ENCODE measurements at regions not wholly inside any gene's neighbourhood (a gene's known extent, or its start where the extent isn't known, plus 50 kb on each side); places are given as distances from the start of the nearest gene placed in this dataset.

DNA sequence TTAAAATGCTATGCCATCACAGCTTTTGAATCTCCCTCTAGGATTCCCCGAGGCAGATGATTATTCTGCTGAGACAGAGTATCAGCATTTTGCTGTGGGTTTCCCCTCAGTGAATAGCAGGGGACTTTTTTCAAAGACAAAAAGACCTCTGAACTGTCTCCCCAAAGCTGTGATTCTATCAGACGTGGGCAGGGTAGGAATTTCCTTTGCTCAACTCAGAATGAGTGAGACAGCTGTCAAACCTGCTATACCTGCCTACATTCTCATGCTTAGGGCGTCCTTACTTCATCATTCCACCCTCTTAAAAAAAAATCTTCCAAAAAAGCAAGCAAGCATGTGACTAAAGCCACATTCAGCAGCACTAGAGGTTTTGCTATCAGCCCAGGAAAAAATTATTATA is 147.6 kb upstream of the FAM83B start:
- ChIA-PET CTCF (no interaction called here), POLR2A (no interaction called here)
- WGBS (ENCODE audit: insufficient coverage), result 80% methylated on average over 1 of the region's 3 CpGs
- DNase-seq (no peak), ATAC-seq (replicated peaks in 1 of 4) (no peak)
- Mint-ChIP-seq H3K4me1 (no peaks in the 10 kb centered on the region), H3K36me3 (no peaks in the 10 kb centered on the region), H3K9me3 (peaks cover 0 to 10% (median 4%) of the 10 kb centered on the region in 3 donors), H3K4me3 (no peak overlapping the region), H3K27me3 (no peaks in the 10 kb centered on the region), H3K27ac (no peak overlapping the region)
- H3K4me1 ChIP-seq (ENCODE audit: control insufficient read depth in 1 of 2, extremely low read depth in 1 of 2, insufficient read depth in 2 of 2, low read length in 2 of 2), result no peaks in the 10 kb centered on the region
- H3K27me3 ChIP-seq (replicated peaks in 1 of 2; ENCODE audit: control insufficient read depth in 2 of 2, extremely low read depth in 1 of 2, insufficient read depth in 2 of 2, low read length in 1 of 2), result no peaks in the 10 kb centered on the region
- no peaks in the 10 kb centered on the region for H3K36me3 ChIP-seq (ENCODE audit: control insufficient read depth in 2 of 2, extremely low read depth in 1 of 2, insufficient read depth in 1 of 2, low read length in 1 of 2)
- H3K9me3 ChIP-seq, result no peaks in the 10 kb centered on the region
- no peak overlapping the region for H3K27ac ChIP-seq (ENCODE audit: low read length)
- no peak overlapping the region for H3K4me3 ChIP-seq (ENCODE audit: control insufficient read depth in 1 of 2, extremely low read depth in 1 of 2, low read length in 1 of 2)

DNA sequence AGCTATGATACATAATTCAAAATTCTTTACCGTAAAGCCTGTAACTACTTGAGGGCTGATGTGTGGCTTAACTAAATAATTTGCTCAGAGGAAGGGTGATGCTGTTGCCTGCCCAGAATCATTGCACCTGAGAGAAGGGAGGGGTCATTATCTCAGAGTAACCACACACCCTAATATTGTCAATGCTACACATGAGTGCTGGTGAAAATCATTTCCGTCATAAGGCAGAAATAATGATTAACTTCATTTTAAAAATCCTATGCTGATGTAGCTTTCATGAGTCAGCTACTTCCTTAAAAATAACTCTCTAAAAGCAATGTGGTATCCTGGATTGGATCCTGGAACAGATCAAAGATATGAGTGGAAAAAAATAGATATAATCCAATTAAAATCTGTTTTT is 146.4 kb upstream of the FAM83B start:
- no peaks in the 10 kb centered on the region for H3K9me3 ChIP-seq
- Mint-ChIP-seq H3K9me3 (peaks cover 2 to 10% (median 4%) of the 10 kb centered on the region in 3 donors), H3K36me3 (no peaks in the 10 kb centered on the region), H3K27me3 (no peaks in the 10 kb centered on the region), H3K27ac (no peak overlapping the region), H3K4me3 (no peak overlapping the region), H3K4me1 (no peaks in the 10 kb centered on the region)
- H3K4me1 ChIP-seq (ENCODE audit: control insufficient read depth in 1 of 2, extremely low read depth in 1 of 2, insufficient read depth in 2 of 2, low read length in 2 of 2), result no peaks in the 10 kb centered on the region
- ATAC-seq (replicated peaks in 1 of 4) (no peak), DNase-seq (no peak)
- H3K27ac ChIP-seq (ENCODE audit: low read length), result no peak overlapping the region
- no peaks in the 10 kb centered on the region for H3K36me3 ChIP-seq (ENCODE audit: control insufficient read depth in 2 of 2, extremely low read depth in 1 of 2, insufficient read depth in 1 of 2, low read length in 1 of 2)
- POLR2A ChIA-PET, result no interaction called here
- no CpG with 5 or more reads among the region's 2 CpGs for WGBS (ENCODE audit: insufficient coverage)
- H3K4me3 ChIP-seq (ENCODE audit: control insufficient read depth in 1 of 2, extremely low read depth in 1 of 2, low read length in 1 of 2), result no peak overlapping the region
- no peaks in the 10 kb centered on the region for H3K27me3 ChIP-seq (replicated peaks in 1 of 2; ENCODE audit: control insufficient read depth in 2 of 2, extremely low read depth in 1 of 2, insufficient read depth in 2 of 2, low read length in 1 of 2)
- CTCF ChIA-PET, result interaction anchor here in 1 of 2 donors (0.6 kb wide), 1 partner anchor 804 kb away, joined by 3 read pairs; no protein-coding TSS in a partner anchor

DNA sequence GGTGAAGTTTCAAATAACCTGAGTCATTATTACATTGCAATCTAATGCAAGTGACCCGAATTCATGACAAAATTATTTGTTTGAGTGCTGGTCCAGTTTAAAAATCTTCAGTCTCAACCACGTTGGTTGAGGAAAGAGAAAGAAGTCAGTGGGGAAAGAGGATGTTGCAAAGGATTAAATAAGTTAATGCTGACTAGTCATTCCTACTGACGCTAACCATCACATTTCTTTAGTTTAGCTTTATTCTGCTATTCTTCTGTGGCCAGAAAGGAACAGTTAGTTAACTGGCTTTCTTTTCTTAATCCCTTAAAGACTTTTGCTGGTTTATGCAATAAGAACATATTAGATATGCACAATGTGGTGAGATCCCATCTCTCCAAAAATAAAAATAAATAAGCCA is 143.8 kb upstream of the FAM83B start:
- H3K4me1 Mint-ChIP-seq, result no peaks in the 10 kb centered on the region
- H3K36me3 ChIP-seq (ENCODE audit: control insufficient read depth in 2 of 2, extremely low read depth in 1 of 2, insufficient read depth in 1 of 2, low read length in 1 of 2), result no peaks in the 10 kb centered on the region
- H3K27ac Mint-ChIP-seq, result no peak overlapping the region
- ChIA-PET POLR2A (no interaction called here), CTCF (no interaction called here)
- no peak overlapping the region for H3K4me3 ChIP-seq (ENCODE audit: control insufficient read depth in 1 of 2, extremely low read depth in 1 of 2, low read length in 1 of 2)
- WGBS (ENCODE audit: insufficient coverage), result no CpG with 5 or more reads among the region's 3 CpGs
- H3K27ac ChIP-seq (ENCODE audit: low read length), result no peak overlapping the region
- H3K36me3 Mint-ChIP-seq, result no peaks in the 10 kb centered on the region
- no peak for DNase-seq
- no peaks in the 10 kb centered on the region for H3K9me3 ChIP-seq
- H3K4me3 Mint-ChIP-seq, result no peak overlapping the region
- H3K27me3 ChIP-seq (replicated peaks in 1 of 2; ENCODE audit: control insufficient read depth in 2 of 2, extremely low read depth in 1 of 2, insufficient read depth in 2 of 2, low read length in 1 of 2), result no peaks in the 10 kb centered on the region
- peaks cover 0 to 3% (median 0%) of the 10 kb centered on the region in 3 donors for H3K9me3 Mint-ChIP-seq
- no peaks in the 10 kb centered on the region for H3K4me1 ChIP-seq (ENCODE audit: control insufficient read depth in 1 of 2, extremely low read depth in 1 of 2, insufficient read depth in 2 of 2, low read length in 2 of 2)
- ATAC-seq (replicated peaks in 1 of 4), result no peak
- no peaks in the 10 kb centered on the region for H3K27me3 Mint-ChIP-seq

DNA sequence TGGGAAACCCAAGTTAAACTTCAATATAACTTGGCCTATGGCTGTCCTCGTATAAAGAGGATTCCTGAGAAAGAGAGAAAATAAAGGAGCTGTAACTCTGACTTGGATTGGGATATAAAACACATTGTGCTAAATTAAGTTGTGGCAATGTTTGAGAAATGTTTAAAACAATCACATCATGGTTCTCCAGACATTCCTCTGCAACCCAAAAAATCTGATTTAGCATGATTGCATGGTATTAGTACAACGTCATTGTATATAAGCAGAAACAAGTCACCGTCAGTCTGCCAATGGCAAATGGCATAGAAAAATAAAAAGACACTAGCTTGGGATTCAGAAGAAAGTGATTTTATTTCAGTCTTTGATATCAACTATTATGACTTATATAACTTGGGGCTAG is 140.2 kb upstream of the FAM83B start:
- DNase-seq (no peak), ATAC-seq (replicated peaks in 1 of 4) (no peak)
- H3K27ac Mint-ChIP-seq, result no peak overlapping the region
- Histone ChIP-seq H3K9me3 (no peaks in the 10 kb centered on the region), H3K27ac (ENCODE audit: low read length) (no peak overlapping the region), H3K4me3 (ENCODE audit: control insufficient read depth in 1 of 2, extremely low read depth in 1 of 2, low read length in 1 of 2) (no peak overlapping the region), H3K27me3 (replicated peaks in 1 of 2; ENCODE audit: control insufficient read depth in 2 of 2, extremely low read depth in 1 of 2, insufficient read depth in 2 of 2, low read length in 1 of 2) (no peaks in the 10 kb centered on the region), H3K36me3 (ENCODE audit: control insufficient read depth in 2 of 2, extremely low read depth in 1 of 2, insufficient read depth in 1 of 2, low read length in 1 of 2) (no peaks in the 10 kb centered on the region), H3K4me1 (ENCODE audit: control insufficient read depth in 1 of 2, extremely low read depth in 1 of 2, insufficient read depth in 2 of 2, low read length in 2 of 2) (no peaks in the 10 kb centered on the region)
- ChIA-PET POLR2A (no interaction called here), CTCF (interaction anchor here in 1 of 2 donors (2.8 kb wide), 1 partner anchor 11 kb away, joined by 11 read pairs; no protein-coding TSS in a partner anchor)
- H3K4me1 Mint-ChIP-seq, result no peaks in the 10 kb centered on the region
- H3K9me3 Mint-ChIP-seq, result peaks cover 0 to 8% (median 6%) of the 10 kb centered on the region in 3 donors
- H3K27me3 Mint-ChIP-seq, result no peaks in the 10 kb centered on the region
- no peaks in the 10 kb centered on the region for H3K36me3 Mint-ChIP-seq
- no CpG with 5 or more reads among the region's 3 CpGs for WGBS (ENCODE audit: insufficient coverage)
- no peak overlapping the region for H3K4me3 Mint-ChIP-seq

DNA sequence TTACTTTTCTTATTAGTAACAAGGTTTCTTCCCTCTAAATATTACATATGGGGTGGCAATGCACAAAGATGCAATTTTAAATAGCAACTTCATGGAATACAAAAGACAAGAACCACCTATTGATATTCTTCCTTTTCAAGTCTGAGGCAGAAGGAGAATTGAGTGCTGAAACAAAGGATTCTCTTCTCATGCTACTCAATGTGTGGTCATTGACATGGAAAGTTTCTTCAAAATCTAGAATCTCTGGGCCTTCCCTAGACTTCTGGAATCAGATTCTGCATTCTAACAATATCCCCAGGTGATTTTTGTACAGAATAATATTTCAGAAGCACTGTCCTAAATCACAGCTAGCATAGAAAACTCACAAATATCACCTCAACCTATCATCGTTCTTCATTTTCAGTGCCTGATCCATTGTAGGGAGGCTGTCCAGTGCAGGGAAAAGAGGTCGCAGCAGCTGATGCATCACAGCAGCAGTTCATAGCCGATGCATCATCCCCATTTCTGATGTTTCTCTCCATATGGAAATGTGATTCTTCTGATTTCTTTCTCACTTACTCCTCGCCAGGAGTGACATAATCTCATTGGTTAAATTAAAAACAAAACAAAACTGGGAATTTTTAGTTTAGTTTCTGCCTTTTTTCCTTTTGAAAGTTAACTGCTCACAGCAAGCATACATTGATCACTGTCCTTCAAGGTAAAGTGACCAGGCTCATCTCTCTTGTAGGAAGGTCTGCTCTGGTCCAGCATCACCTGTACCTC is 139.5 kb upstream of the FAM83B start:
- ChIA-PET POLR2A (no interaction called here), CTCF (interaction anchor here (0.8 to 2.8 kb wide), 2 partner anchors 11 kb away, joined by 3 to 11 read pairs; no protein-coding TSS in a partner anchor)
- no peak overlapping the region for H3K27ac ChIP-seq (ENCODE audit: low read length)
- H3K36me3 ChIP-seq (ENCODE audit: control insufficient read depth in 2 of 2, extremely low read depth in 1 of 2, insufficient read depth in 1 of 2, low read length in 1 of 2), result no peaks in the 10 kb centered on the region
- no peaks in the 10 kb centered on the region for H3K27me3 ChIP-seq (replicated peaks in 1 of 2; ENCODE audit: control insufficient read depth in 2 of 2, extremely low read depth in 1 of 2, insufficient read depth in 2 of 2, low read length in 1 of 2)
- no peaks in the 10 kb centered on the region for H3K4me1 ChIP-seq (ENCODE audit: control insufficient read depth in 1 of 2, extremely low read depth in 1 of 2, insufficient read depth in 2 of 2, low read length in 2 of 2)
- no CpG with 5 or more reads among the region's 4 CpGs for WGBS (ENCODE audit: insufficient coverage)
- Mint-ChIP-seq H3K27me3 (no peaks in the 10 kb centered on the region), H3K9me3 (peaks cover 0 to 8% (median 6%) of the 10 kb centered on the region in 3 donors), H3K36me3 (no peaks in the 10 kb centered on the region), H3K4me1 (no peaks in the 10 kb centered on the region), H3K27ac (no peak overlapping the region), H3K4me3 (no peak overlapping the region)
- ATAC-seq (replicated peaks in 1 of 4) (no peak), DNase-seq (no peak)
- no peak overlapping the region for H3K4me3 ChIP-seq (ENCODE audit: control insufficient read depth in 1 of 2, extremely low read depth in 1 of 2, low read length in 1 of 2)
- no peaks in the 10 kb centered on the region for H3K9me3 ChIP-seq

DNA sequence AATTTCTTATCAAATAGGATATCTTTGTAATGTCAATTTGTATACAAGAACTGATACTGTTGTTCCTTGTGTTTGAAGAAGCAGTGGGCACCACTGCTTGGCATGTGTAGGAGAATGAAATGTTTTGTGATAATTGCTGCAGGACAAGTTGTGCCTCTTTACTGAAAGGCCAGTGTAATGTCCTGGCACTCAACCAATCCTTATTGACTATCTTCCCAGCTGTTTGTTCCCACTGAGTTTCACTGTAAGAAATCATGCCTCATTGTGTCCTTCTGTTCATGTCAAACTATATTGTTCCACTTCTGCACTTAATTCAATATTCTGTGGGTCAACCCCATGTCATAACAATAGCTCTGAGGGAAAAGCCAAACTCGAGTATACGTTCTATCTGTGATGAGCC is 136.1 kb upstream of the FAM83B start:
- Mint-ChIP-seq H3K27me3 (no peaks in the 10 kb centered on the region), H3K9me3 (peaks cover 0 to 7% (median 6%) of the 10 kb centered on the region in 3 donors), H3K4me3 (no peak overlapping the region), H3K27ac (no peak overlapping the region), H3K36me3 (no peaks in the 10 kb centered on the region), H3K4me1 (no peaks in the 10 kb centered on the region)
- no CpG with 5 or more reads among the region's 2 CpGs for WGBS (ENCODE audit: insufficient coverage)
- ChIA-PET POLR2A (no interaction called here), CTCF (no interaction called here)
- Histone ChIP-seq H3K27ac (ENCODE audit: low read length) (no peak overlapping the region), H3K9me3 (no peaks in the 10 kb centered on the region), H3K36me3 (ENCODE audit: control insufficient read depth in 2 of 2, extremely low read depth in 1 of 2, insufficient read depth in 1 of 2, low read length in 1 of 2) (no peaks in the 10 kb centered on the region), H3K4me1 (ENCODE audit: control insufficient read depth in 1 of 2, extremely low read depth in 1 of 2, insufficient read depth in 2 of 2, low read length in 2 of 2) (no peaks in the 10 kb centered on the region), H3K27me3 (replicated peaks in 1 of 2; ENCODE audit: control insufficient read depth in 2 of 2, extremely low read depth in 1 of 2, insufficient read depth in 2 of 2, low read length in 1 of 2) (no peaks in the 10 kb centered on the region), H3K4me3 (ENCODE audit: control insufficient read depth in 1 of 2, extremely low read depth in 1 of 2, low read length in 1 of 2) (no peak overlapping the region)
- no peak for ATAC-seq (replicated peaks in 1 of 4)
- DNase-seq, result no peak

Measured in T-cell (primary cell).